GM23338 (cell line): ENCODE measurements at regions not wholly inside any gene's neighbourhood (a gene's known extent, or its start where the extent isn't known, plus 50 kb on each side); places are given as distances from the start of the nearest gene placed in this dataset.
A peak's percentile ranks its signal among the peaks of the same experiment; 100 is the strongest.

Source experiments
- ATAC-seq: fragments of 200-7000 bp; cut with Tn5 transposase; 3 replicates; pipeline ENCODE4 v1.9.1; 2020
- DNase-seq: peaks from one replicate; pipeline ENCODE4 v3.0.0-alpha.2; 2015; ENCODE audit warnings: low spot score
- H2AFZ ChIP-seq: fragments of 200-600 bp; sonication (generic); 2 replicates; pipeline ENCODE4 v1.8.0; 2016; ENCODE audit warnings: antibody characterized with exemption, mild to moderate bottlenecking, moderate library complexity
- H3F3A ChIP-seq: fragments of 200-600 bp; sonication (generic); replicated peaks from 2 replicates; pipeline ENCODE4 v1.8.0; 2017; ENCODE audit warnings: antibody characterized with exemption, mixed run types, low read depth
- H3K27ac ChIP-seq: fragments of 200-600 bp; sonication (generic); 2 replicates; pipeline ENCODE4 v1.6.1; 2016; ENCODE audit warnings: low read depth
- H3K27me3 ChIP-seq: fragments of 200-600 bp; sonication (generic); 2 replicates; pipeline ENCODE4 v1.8.0; 2016; ENCODE audit warnings: mild to moderate bottlenecking, mixed run types, moderate library complexity; ENCODE audit not compliant: insufficient read depth
- H3K36me3 ChIP-seq: fragments of 200-600 bp; sonication (generic); 2 replicates; pipeline ENCODE4 v1.8.0; 2016; ENCODE audit warnings: mild to moderate bottlenecking; ENCODE audit not compliant: insufficient read depth
- H3K4me1 ChIP-seq: fragments of 200-600 bp; sonication (generic); 2 replicates; pipeline ENCODE4 v1.8.0; 2016; ENCODE audit warnings: mild to moderate bottlenecking, moderate library complexity; ENCODE audit not compliant: insufficient read depth
- H3K4me2 ChIP-seq: fragments of 200-600 bp; sonication (generic); 2 replicates; pipeline ENCODE4 v1.7.1; 2017; ENCODE audit warnings: mixed run types
- H3K4me3 ChIP-seq: fragments of 200-600 bp; sonication (generic); 2 replicates; pipeline ENCODE4 v1.6.1; 2016; ENCODE audit warnings: mixed run types
- H3K79me2 ChIP-seq: fragments of 200-600 bp; sonication (generic); replicated peaks from 2 replicates; pipeline ENCODE4 v1.8.0; 2017; ENCODE audit warnings: mild to moderate bottlenecking; ENCODE audit not compliant: insufficient read depth
- H3K9me2 ChIP-seq: fragments of 200-600 bp; sonication (generic); 2 replicates; pipeline ENCODE4 v1.8.0; 2017; ENCODE audit not compliant: insufficient read depth
- H4K20me1 ChIP-seq: fragments of 200-600 bp; sonication (generic); replicated peaks from 2 replicates; pipeline ENCODE4 v1.8.0; 2017; ENCODE audit warnings: mild to moderate bottlenecking; ENCODE audit not compliant: insufficient read depth
- H3K27ac Mint-ChIP-seq: 2 replicates; pipeline ENCODE4 v1.8.0; 2020; ENCODE audit warnings: inconsistent platforms, mild to moderate bottlenecking, moderate library complexity, mixed read lengths
- H3K27me3 Mint-ChIP-seq: 3 replicates; pipeline ENCODE4 v1.8.0; 2022; ENCODE audit warnings: low read depth, mild to moderate bottlenecking, moderate library complexity, mixed read lengths, inconsistent platforms; ENCODE audit not compliant: insufficient read depth, poor library complexity
- H3K36me3 Mint-ChIP-seq: 3 replicates; pipeline ENCODE4 v1.8.0; 2021; ENCODE audit warnings: low read depth, mild to moderate bottlenecking, inconsistent platforms, moderate library complexity, mixed read lengths
- H3K4me1 Mint-ChIP-seq: 3 replicates; pipeline ENCODE4 v1.8.0; 2020; ENCODE audit warnings: mild to moderate bottlenecking, inconsistent platforms, mixed read lengths
- H3K4me3 Mint-ChIP-seq: 3 replicates; pipeline ENCODE4 v1.8.0; 2021; ENCODE audit warnings: moderate library complexity, mild to moderate bottlenecking, inconsistent platforms, mixed read lengths
- H3K9me3 Mint-ChIP-seq: 3 replicates; pipeline ENCODE4 v1.8.0; 2020; ENCODE audit warnings: moderate library complexity, mild to moderate bottlenecking, inconsistent platforms, mixed read lengths
- CREB1 ChIP-seq: fragments of 250-450 bp; sonication (Bioruptor Pico); IDR thresholded peaks from 2 replicates; pipeline ENCODE4 v1.5.0; 2020; ENCODE audit warnings: low read depth, mild to moderate bottlenecking, moderate library complexity
- CTCF ChIP-seq, 2 experiments: fragments of 200-600 bp in 1 of 2; sonication (generic) in 1 of 2; conservative IDR thresholded peaks; 2 replicates each; pipeline versions ENCODE4 v1.5.1 to v1.6.1; 2016 to 2017; ENCODE audit warnings: antibody characterized with exemption in 2 of 2, low read depth in 2 of 2, mild to moderate bottlenecking in 2 of 2, moderate library complexity in 1 of 2
- ETS1 ChIP-seq: IDR thresholded peaks from 2 replicates; pipeline ENCODE4 v1.6.1; 2016; ENCODE audit warnings: antibody characterized with exemption
- EZH2 ChIP-seq: fragments of 200-600 bp; sonication (generic); IDR thresholded peaks from one replicate; pipeline ENCODE4 v1.8.0; 2017; ENCODE audit warnings: antibody characterized with exemption, mild to moderate bottlenecking, low read depth; ENCODE audit not compliant: unreplicated experiment
- EZH2phosphoT487 ChIP-seq: fragments of 200-600 bp; sonication (generic); IDR thresholded peaks from one replicate; pipeline ENCODE4 v1.8.1; 2018; ENCODE audit warnings: antibody characterized with exemption; ENCODE audit not compliant: unreplicated experiment
- NANOG ChIP-seq: IDR thresholded peaks from 2 replicates; pipeline ENCODE4 v1.6.1; 2016; ENCODE audit warnings: antibody characterized with exemption, borderline replicate concordance
- POLR2AphosphoS5 ChIP-seq: IDR thresholded peaks from 2 replicates; pipeline ENCODE4 v1.6.1; 2016; ENCODE audit warnings: antibody characterized with exemption, low read depth
- STAT1 ChIP-seq: IDR thresholded peaks from one replicate; pipeline ENCODE4 v1.6.1; 2016; ENCODE audit warnings: antibody characterized with exemption; ENCODE audit not compliant: unreplicated experiment
- ZNF114 ChIP-seq: fragments of 250-450 bp; sonication (Bioruptor Pico); IDR thresholded peaks from 2 replicates; pipeline ENCODE4 v1.5.0; 2020; ENCODE audit warnings: mild to moderate bottlenecking, moderate library complexity
- ZNF331 ChIP-seq: fragments of 250-450 bp; sonication (Bioruptor Pico); IDR thresholded peaks from 2 replicates; pipeline ENCODE4 v1.5.0; 2020; ENCODE audit warnings: low read depth, mild to moderate bottlenecking, moderate library complexity
- TF ChIP-seq, protein P1 (sequence below): IDR thresholded peaks from one replicate; pipeline ENCODE4 v1.6.1; 2018; ENCODE audit warnings: antibody characterized with exemption; ENCODE audit not compliant: unreplicated experiment

DNA sequence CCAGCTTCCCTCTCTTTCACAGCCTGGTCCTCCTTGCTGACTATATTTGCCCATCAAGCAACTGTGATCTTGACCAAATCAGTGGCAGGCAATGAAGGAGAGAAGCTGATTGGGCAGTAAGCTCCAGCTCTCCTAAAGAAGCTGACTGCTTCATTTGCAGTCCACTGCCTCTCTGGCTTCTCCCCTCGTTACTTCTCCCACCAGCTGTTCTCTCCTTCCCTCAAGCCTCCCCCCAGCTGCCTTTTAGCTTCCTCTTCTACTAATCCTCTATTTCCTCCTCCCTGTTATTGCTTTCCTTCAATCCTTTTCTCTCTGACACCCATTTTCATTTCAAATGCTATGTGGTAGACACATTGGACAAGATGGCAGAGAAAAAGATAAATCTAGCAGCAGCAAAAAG lies 474.7 kb upstream of the UBE2E2 start (continued):
- TF ChIP-seq, protein P1, sequence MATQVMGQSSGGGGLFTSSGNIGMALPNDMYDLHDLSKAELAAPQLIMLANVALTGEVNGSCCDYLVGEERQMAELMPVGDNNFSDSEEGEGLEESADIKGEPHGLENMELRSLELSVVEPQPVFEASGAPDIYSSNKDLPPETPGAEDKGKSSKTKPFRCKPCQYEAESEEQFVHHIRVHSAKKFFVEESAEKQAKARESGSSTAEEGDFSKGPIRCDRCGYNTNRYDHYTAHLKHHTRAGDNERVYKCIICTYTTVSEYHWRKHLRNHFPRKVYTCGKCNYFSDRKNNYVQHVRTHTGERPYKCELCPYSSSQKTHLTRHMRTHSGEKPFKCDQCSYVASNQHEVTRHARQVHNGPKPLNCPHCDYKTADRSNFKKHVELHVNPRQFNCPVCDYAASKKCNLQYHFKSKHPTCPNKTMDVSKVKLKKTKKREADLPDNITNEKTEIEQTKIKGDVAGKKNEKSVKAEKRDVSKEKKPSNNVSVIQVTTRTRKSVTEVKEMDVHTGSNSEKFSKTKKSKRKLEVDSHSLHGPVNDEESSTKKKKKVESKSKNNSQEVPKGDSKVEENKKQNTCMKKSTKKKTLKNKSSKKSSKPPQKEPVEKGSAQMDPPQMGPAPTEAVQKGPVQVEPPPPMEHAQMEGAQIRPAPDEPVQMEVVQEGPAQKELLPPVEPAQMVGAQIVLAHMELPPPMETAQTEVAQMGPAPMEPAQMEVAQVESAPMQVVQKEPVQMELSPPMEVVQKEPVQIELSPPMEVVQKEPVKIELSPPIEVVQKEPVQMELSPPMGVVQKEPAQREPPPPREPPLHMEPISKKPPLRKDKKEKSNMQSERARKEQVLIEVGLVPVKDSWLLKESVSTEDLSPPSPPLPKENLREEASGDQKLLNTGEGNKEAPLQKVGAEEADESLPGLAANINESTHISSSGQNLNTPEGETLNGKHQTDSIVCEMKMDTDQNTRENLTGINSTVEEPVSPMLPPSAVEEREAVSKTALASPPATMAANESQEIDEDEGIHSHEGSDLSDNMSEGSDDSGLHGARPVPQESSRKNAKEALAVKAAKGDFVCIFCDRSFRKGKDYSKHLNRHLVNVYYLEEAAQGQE = no peak
- no peak for TF ChIP-seq CREB1
- TF ChIP-seq ZNF331 (CRISPR knock-in tag) = no peak
- TF ChIP-seq STAT1 = no peak
- no peak for TF ChIP-seq POLR2AphosphoS5
- TF ChIP-seq EZH2 = no peak
- no peak for TF ChIP-seq ETS1
- no peak for TF ChIP-seq EZH2phosphoT487

- H3K27me3 Mint-ChIP-seq = no peaks in the 10 kb centered on the region
- no peaks in the 10 kb centered on the region for H3K79me2 ChIP-seq
- H3K4me1 ChIP-seq = no peaks in the 10 kb centered on the region
- H3K9me3 Mint-ChIP-seq = no peaks in the 10 kb centered on the region; the same call in 2 of the 3 replicates
- no peak overlapping the region for H3K27ac Mint-ChIP-seq
- no peaks in the 10 kb centered on the region for H4K20me1 ChIP-seq
- H3K4me1 Mint-ChIP-seq = peaks cover 3% of the 10 kb centered on the region; the same call in 1 of the 3 replicates
- DNase-seq (no peak), ATAC-seq (no peak)
- no peak overlapping the region for H3K4me3 ChIP-seq
- no peaks in the 10 kb centered on the region for H3K36me3 ChIP-seq
- TF ChIP-seq ZNF114 (CRISPR knock-in tag) (no peak), EZH2 (no peak), POLR2AphosphoS5 (no peak), STAT1 (no peak), NANOG (no peak)
- no peaks in the 10 kb centered on the region for H3F3A ChIP-seq
- H3K4me2 ChIP-seq = no peak overlapping the region
- no peak overlapping the region for H3K4me3 Mint-ChIP-seq
- H3K9me2 ChIP-seq = peaks cover 8% of the 10 kb centered on the region; the same call in 1 of the 2 replicates
- H3K27ac ChIP-seq = no peak overlapping the region
- H2AFZ ChIP-seq = 0 out of 2 replicates have a peak overlapping the region, but pooled peaks have one; percentile 30
- H3K36me3 Mint-ChIP-seq = no peaks in the 10 kb centered on the region
- no peaks in the 10 kb centered on the region for H3K27me3 ChIP-seq
Observed at GRCh38 chr3:22729212-22729611, 473.9 kb upstream of the UBE2E2 start.

DNA sequence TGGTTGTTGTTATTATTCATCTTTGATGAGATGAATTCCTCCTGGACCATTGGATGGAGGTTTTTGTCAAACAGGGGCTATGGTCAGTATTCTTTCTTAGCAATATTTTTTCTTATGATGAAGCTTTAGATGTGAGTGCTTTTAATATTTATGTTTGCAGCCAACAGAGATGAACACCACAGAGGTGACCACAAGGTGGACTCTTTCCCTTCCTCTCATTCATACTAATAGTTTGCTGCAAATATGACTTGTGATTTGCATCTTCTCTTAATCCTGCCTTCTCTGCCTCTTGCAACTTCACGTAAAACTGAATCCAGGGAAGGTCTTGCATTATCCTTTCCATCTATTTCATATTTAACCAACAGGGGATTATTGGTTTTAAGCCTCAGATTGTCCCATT lies 473.1 kb upstream of the UBE2E2 start:
- Histone ChIP-seq H4K20me1 (no peaks in the 10 kb centered on the region), H3K4me1 (no peaks in the 10 kb centered on the region), H3K4me2 (no peak overlapping the region), H3K9me2 (peaks cover 8% of the 10 kb centered on the region; the same call in 1 of the 2 replicates), H3K27ac (no peak overlapping the region), H3K36me3 (no peaks in the 10 kb centered on the region), H3K4me3 (no peak overlapping the region), H3K79me2 (no peaks in the 10 kb centered on the region), H3F3A (no peaks in the 10 kb centered on the region), H3K27me3 (no peaks in the 10 kb centered on the region), H2AFZ (no peak overlapping the region)
- no peak; the same call in 2 of the 3 replicates for ATAC-seq
- Mint-ChIP-seq H3K27ac (no peak overlapping the region), H3K36me3 (no peaks in the 10 kb centered on the region), H3K4me3 (no peak overlapping the region), H3K9me3 (no peaks in the 10 kb centered on the region; the same call in 2 of the 3 replicates), H3K4me1 (peaks cover 6% of the 10 kb centered on the region; the same call in 1 of the 3 replicates), H3K27me3 (no peaks in the 10 kb centered on the region)
- peak; percentile 14 for DNase-seq
- peak; percentile 49 to 53 for TF ChIP-seq CTCF (conservative IDR thresholded peaks at IDR 0.05; ENCODE audit: low read depth in 2 of 2)
- TF ChIP-seq, protein P1 = no peak
